Activated naive CD4-positive, alpha-beta T cell treated with anti-CD3 and anti-CD28 coated beads, Interleukin-2, amount 10 ng/mL, durations not matched to agents 7 days and 5 days (primary cell): ENCODE measurements at regions not wholly inside any gene's neighbourhood (a gene's known extent, or its start where the extent isn't known, plus 50 kb on each side); places are given as distances from the start of the nearest gene placed in this dataset.

Experiments
- CTCF ChIA-PET: fragments of 350-600 bp; sonication (Branson Sonifier 250); formaldehyde crosslinking; loops from one replicate; lab custom pipeline; 2021; ENCODE audit warnings: antibody characterized with exemption; lab: Charles Lee
- DNase-seq: peaks from one replicate; pipeline ENCODE4 v3.0.0-alpha.2; 2020
- H3K27ac Mint-ChIP-seq: one replicate; pipeline ENCODE4 v1.8.0; 2021; ENCODE audit warnings: mild to moderate bottlenecking, moderate library complexity, mixed read lengths
- H3K27me3 Mint-ChIP-seq: one replicate; pipeline ENCODE4 v1.8.0; 2021; ENCODE audit warnings: mild to moderate bottlenecking, mixed read lengths
- H3K36me3 Mint-ChIP-seq: one replicate; pipeline ENCODE4 v1.8.0; 2021; ENCODE audit warnings: mixed read lengths
- H3K4me1 Mint-ChIP-seq: one replicate; pipeline ENCODE4 v1.8.0; 2021; ENCODE audit warnings: mixed read lengths
- H3K4me3 Mint-ChIP-seq: one replicate; pipeline ENCODE4 v1.8.0; 2021; ENCODE audit warnings: mild to moderate bottlenecking, moderate library complexity, mixed read lengths
- H3K9me3 Mint-ChIP-seq: one replicate; pipeline ENCODE4 v1.8.0; 2021; ENCODE audit warnings: mixed read lengths

DNA sequence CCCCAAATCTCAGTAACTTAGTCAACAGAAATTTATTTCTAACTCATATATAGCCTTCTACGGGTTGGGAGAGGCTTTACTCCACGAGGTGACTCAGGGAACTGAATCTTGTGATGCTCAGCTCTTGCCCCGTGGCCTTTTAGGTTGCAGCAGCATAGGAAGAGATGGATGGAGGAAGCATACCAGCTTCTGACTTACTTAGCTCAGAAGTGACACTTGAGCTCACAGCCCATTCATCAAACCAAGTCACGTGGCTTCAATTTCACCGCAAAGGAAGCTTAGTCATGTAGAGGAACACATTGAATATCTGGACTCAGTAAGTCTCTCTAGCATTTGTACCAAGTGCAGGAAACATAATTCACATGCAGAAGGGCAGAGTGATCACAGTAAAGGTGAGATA lies 124.1 kb upstream of the KCNN2 start:
- Mint-ChIP-seq H3K27me3 (no peaks in the 10 kb centered on the region), H3K27ac (no peak overlapping the region), H3K4me3 (no peak overlapping the region), H3K36me3 (no peaks in the 10 kb centered on the region), H3K4me1 (no peaks in the 10 kb centered on the region), H3K9me3 (peaks cover 2% of the 10 kb centered on the region)
- no peak for DNase-seq
- CTCF ChIA-PET = no interaction called here

DNA sequence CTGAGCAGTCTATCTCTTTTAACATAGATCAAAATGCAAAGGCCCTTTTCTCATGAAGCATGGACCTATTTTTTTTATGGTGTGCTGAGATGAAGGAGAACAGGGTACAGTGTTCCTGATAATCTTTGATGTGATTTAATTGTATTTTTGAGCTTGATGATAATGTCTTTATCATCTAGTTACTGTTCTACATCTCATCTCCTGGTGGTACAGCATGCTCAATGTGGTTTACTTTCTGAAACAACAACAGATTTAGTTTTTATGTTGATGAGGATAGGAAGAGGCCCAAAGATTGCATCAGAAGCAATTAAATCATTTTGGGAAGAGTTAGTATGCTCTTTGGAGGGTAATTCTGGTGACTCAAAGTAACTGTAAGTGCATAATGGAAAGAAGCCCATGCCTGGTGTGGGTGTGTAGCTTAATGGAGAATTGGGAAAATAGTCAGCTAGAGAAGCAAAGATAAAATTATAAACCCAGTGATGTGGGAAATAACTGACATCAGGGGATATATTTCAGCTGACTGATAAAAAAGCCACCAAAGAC lies 123.0 kb upstream of the KCNN2 start:
- CTCF ChIA-PET = no interaction called here
- DNase-seq = no peak
- Mint-ChIP-seq H3K36me3 (no peaks in the 10 kb centered on the region), H3K27ac (no peak overlapping the region), H3K9me3 (peaks cover 2% of the 10 kb centered on the region), H3K4me3 (no peak overlapping the region), H3K27me3 (no peaks in the 10 kb centered on the region), H3K4me1 (no peaks in the 10 kb centered on the region)

DNA sequence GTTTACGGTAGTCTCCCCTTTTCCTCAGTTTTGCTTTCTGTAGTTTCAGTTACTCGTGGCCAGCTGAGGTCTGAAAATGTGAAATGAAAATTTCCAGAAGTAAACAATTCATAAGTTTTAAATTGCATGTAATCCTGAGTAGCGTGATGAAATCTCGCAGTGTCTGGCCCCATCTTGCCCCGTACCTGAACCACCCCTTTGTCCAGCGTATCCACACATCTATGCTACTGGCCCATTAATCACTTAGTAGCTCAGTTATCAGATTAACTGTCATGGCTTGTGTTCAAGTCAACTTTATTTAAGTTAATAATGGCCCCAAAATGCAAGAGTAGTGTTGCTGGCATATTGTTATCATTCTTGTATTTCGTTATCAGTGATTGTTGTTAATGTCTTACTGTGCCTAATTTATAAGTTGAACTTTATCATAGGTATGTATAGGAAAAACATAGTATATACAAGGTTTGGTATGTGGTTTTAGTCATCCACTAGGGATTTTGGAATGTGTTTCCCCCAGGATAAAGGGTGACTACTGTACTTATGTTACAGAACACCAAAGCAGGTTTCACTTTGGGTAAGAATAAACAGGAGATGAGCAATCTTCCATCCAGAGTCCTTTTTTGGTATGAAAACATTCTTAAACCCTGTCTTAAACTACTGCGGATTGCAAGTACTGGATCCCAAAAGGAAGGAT lies 118.4 kb upstream of the KCNN2 start:
- H3K36me3 Mint-ChIP-seq = no peaks in the 10 kb centered on the region
- no peaks in the 10 kb centered on the region for H3K4me1 Mint-ChIP-seq
- no peak overlapping the region for H3K27ac Mint-ChIP-seq
- no peak overlapping the region for H3K4me3 Mint-ChIP-seq
- no peak for DNase-seq
- no peaks in the 10 kb centered on the region for H3K9me3 Mint-ChIP-seq
- no peaks in the 10 kb centered on the region for H3K27me3 Mint-ChIP-seq
- CTCF ChIA-PET = no interaction called here

DNA sequence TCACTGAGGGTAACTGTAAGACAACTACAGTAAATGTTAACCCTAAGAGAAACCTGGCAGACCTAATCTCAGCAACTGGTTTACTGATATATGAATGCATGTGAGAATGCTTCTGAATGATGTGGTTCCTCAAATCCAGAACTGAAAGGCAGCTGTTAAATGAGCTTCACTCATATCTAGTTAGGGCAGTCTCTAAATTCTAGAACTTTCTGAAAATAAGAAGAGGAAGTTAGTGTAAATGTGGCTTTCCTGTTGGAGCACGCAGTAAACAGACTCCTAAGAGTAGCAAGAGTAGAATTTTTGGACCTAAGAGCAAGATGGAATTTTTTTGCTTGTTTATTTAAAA lies 117.9 kb upstream of the KCNN2 start:
- Mint-ChIP-seq H3K27me3 (no peaks in the 10 kb centered on the region), H3K4me3 (no peak overlapping the region), H3K27ac (no peak overlapping the region), H3K9me3 (no peaks in the 10 kb centered on the region), H3K36me3 (no peaks in the 10 kb centered on the region), H3K4me1 (no peaks in the 10 kb centered on the region)
- no peak for DNase-seq
- CTCF ChIA-PET = no interaction called here

DNA sequence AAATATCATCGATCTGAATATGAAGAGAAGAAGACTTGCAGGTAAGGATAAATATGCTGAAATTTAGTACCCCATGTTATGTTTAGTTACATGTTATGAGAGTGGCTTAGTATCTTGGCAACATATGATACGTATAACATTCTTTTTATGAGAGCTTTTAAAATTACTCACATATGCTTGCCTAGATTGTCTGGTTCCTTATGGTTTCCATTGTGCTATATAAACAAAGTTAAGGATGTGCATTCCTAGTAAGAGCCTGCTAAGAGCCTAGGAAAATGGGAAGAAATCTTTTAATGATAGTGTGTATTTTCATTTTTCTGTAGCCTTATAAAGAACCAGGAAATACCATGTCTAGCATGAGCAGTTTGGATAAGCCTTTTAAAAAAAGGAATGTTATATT lies 112.0 kb upstream of the KCNN2 start:
- DNase-seq = no peak
- Mint-ChIP-seq H3K9me3 (no peaks in the 10 kb centered on the region), H3K4me3 (no peak overlapping the region), H3K4me1 (no peaks in the 10 kb centered on the region), H3K27me3 (no peaks in the 10 kb centered on the region), H3K27ac (no peak overlapping the region), H3K36me3 (no peaks in the 10 kb centered on the region)
- CTCF ChIA-PET = no interaction called here

DNA sequence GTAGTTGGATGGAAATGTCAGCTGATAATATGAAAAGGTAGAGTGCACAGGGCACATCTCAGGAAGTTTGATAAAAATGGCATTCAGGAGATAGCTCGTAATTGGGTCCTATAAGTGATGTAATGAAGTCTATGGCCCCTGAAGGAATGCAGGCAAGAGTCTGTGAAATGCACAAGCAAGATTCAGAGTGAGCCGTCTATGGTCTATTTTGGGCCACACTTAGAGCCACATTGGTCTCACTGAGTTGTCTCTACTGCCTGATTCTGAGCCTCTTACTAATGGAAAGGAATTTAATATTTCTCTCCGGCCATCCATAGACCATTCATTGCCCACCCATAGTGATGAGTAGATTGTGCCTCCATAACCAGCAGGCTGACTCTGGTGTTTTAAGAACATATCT lies 111.3 kb upstream of the KCNN2 start:
- Mint-ChIP-seq H3K4me1 (no peaks in the 10 kb centered on the region), H3K27me3 (no peaks in the 10 kb centered on the region), H3K4me3 (no peak overlapping the region), H3K36me3 (no peaks in the 10 kb centered on the region), H3K27ac (no peak overlapping the region), H3K9me3 (no peaks in the 10 kb centered on the region)
- DNase-seq = no peak
- CTCF ChIA-PET = no interaction called here

DNA sequence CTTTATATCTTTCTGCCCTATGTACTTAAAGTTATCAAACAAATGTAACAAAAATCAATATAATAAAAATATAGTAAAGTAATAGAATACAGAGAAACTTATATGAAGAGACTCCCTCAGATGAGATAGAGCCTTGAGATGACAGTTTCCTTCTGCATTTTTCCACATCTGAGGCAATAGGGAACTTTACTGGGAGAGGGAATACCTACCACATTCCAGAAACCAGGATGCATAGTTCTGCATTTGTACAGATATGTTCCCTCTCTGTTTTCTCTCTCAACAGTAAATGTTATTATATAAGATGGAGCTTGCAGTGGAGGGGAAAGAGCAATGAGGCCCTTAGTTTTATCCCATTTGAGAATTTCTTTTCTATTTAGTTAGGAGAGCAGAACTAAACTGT lies 109.6 kb upstream of the KCNN2 start:
- Mint-ChIP-seq H3K9me3 (no peaks in the 10 kb centered on the region), H3K27me3 (no peaks in the 10 kb centered on the region), H3K4me1 (no peaks in the 10 kb centered on the region), H3K27ac (no peak overlapping the region), H3K4me3 (no peak overlapping the region), H3K36me3 (no peaks in the 10 kb centered on the region)
- DNase-seq = no peak
- CTCF ChIA-PET = no interaction called here

DNA sequence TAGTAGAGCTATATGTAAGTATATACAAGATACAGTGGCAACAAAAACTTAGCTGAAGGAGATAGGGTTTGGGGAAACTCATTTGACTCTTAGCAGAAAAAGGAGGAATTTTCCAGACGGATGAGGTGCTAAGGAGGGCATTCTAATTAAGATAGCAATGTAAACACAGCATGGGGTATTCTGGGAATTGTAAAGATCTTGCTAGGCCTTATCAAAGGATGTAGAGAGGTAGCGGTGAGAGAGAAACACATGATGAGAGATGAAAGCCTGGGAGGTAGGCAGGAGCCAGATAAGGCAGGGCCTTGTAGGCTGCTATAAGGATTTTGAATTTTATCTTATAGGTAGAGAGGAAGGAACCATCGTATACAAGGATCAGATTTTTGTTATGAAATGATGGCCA lies 106.6 kb upstream of the KCNN2 start:
- no peak for DNase-seq
- CTCF ChIA-PET = no interaction called here
- H3K27ac Mint-ChIP-seq = no peak overlapping the region
- no peaks in the 10 kb centered on the region for H3K4me1 Mint-ChIP-seq
- no peaks in the 10 kb centered on the region for H3K36me3 Mint-ChIP-seq
- no peaks in the 10 kb centered on the region for H3K9me3 Mint-ChIP-seq
- H3K4me3 Mint-ChIP-seq = no peak overlapping the region
- no peaks in the 10 kb centered on the region for H3K27me3 Mint-ChIP-seq

DNA sequence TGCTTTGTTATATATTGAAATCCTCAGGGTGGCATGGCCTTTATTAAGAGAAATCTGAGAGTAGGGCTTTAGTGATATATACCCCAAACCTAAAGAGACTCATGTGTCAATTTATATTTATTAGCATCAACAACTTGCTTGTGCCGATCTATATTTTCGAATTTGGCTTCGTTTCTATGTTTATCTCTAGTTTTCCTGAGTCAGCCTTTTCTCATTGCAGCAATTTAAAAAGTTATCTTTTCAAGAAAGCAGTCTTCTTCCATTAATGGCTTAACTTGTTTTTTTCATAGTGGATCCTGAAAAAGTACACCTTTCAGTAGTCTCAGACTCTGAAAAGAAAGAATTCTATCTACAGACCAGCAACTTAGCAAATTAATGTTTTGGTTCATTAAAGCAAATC lies 99.9 kb upstream of the KCNN2 start:
- no peaks in the 10 kb centered on the region for H3K9me3 Mint-ChIP-seq
- no peaks in the 10 kb centered on the region for H3K4me1 Mint-ChIP-seq
- no peak for DNase-seq
- H3K4me3 Mint-ChIP-seq = no peak overlapping the region
- H3K27ac Mint-ChIP-seq = no peak overlapping the region
- H3K27me3 Mint-ChIP-seq = no peaks in the 10 kb centered on the region
- no peaks in the 10 kb centered on the region for H3K36me3 Mint-ChIP-seq
- CTCF ChIA-PET = no interaction called here

DNA sequence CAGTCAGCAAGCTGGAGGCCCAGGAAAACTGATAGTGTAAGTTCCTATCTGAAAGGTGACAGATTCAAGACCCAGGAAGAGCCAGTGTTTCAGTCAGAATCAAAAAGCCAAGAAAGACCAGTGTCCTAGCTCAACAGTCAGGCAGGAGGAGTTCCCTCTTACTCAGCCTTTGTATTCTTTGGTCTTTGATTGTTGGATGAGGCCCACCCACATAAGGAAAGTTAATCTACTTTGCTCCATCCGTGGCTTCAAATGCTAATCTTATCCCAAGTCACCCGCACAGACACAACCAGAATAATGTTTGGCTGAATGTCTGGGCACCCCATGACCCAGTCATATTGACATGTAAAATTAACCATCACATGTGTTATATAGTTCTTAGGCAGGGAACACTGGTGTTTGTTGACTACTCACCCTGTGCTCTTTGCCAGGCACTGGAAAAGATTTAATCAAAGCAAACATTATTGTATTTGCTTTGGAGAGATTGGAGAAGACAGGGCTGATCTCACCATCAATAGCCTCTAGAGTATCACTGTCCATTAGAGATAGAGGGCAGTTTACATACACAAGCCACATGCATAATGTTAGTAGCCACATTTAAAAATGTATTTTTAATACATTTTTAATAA lies 96.3 kb upstream of the KCNN2 start:
- H3K27ac Mint-ChIP-seq = no peak overlapping the region
- CTCF ChIA-PET = no interaction called here
- no peaks in the 10 kb centered on the region for H3K27me3 Mint-ChIP-seq
- H3K9me3 Mint-ChIP-seq = no peaks in the 10 kb centered on the region
- no peak overlapping the region for H3K4me3 Mint-ChIP-seq
- H3K36me3 Mint-ChIP-seq = no peaks in the 10 kb centered on the region
- H3K4me1 Mint-ChIP-seq = no peaks in the 10 kb centered on the region
- no peak for DNase-seq

DNA sequence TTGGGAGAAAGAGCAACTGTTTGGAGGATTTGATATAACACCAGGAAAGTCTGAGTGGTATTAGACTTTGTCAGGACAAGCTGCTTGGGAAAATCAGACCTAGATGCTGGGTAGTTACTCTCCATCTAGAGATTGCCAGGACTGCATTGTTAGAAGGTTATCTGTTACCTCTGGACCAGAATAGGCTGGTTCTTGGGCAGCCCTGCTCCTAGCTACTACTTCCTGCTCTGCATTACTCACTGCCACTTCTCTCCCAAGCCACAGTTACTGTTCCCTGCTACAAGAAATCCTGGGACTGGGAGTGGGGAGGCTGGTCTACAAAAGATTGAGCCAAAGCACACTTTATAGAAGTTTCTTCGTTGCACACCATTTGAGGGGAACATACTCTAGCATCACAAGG lies 95.5 kb upstream of the KCNN2 start:
- CTCF ChIA-PET = no interaction called here
- DNase-seq = no peak
- Mint-ChIP-seq H3K4me3 (no peak overlapping the region), H3K27ac (no peak overlapping the region), H3K9me3 (peaks cover 2% of the 10 kb centered on the region), H3K36me3 (no peaks in the 10 kb centered on the region), H3K4me1 (no peaks in the 10 kb centered on the region), H3K27me3 (no peaks in the 10 kb centered on the region)

DNA sequence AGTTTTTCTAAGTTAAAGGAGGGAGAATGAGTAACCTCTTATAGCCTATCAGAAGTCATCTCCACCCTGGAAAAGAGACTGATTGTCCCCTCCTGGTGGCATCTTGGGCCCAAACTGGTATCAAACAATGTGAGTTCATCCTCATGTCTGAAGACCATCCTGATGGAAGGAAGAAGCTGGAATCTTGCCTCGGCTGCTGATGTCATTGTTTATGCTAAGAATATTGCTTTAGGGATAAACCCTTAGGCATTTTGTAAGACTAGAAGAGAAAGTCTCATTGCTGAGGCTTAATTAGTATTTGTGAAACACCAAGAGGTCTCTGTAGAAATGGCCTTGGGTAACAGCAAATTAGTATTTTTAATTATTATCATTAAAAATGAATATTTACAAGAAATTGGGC lies 65.7 kb upstream of the KCNN2 start:
- no peaks in the 10 kb centered on the region for H3K27me3 Mint-ChIP-seq
- DNase-seq = no peak
- CTCF ChIA-PET = no interaction called here
- H3K27ac Mint-ChIP-seq = no peak overlapping the region
- H3K9me3 Mint-ChIP-seq = no peaks in the 10 kb centered on the region
- H3K36me3 Mint-ChIP-seq = no peaks in the 10 kb centered on the region
- no peaks in the 10 kb centered on the region for H3K4me1 Mint-ChIP-seq
- H3K4me3 Mint-ChIP-seq = no peak overlapping the region

DNA sequence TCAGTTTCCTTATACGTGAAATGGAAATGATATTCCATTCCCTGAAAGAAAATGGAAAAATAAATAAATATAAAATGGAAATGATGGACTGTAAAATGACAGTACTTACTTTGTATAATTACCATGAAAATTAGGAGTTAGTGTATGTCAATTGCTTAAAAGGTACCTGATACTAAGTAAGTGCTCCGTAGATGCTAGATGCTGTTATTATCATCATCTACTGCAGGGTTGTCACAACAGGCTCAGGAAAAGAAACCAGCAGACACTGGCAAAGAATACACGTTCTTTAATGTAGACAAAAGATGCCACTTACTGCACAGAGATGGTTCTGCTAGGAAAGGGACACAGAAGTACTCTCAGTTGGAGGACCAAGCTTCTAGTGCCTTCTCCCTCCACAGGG lies 64.0 kb upstream of the KCNN2 start:
- no peak overlapping the region for H3K27ac Mint-ChIP-seq
- no peaks in the 10 kb centered on the region for H3K27me3 Mint-ChIP-seq
- no peak for DNase-seq
- no peaks in the 10 kb centered on the region for H3K36me3 Mint-ChIP-seq
- no peak overlapping the region for H3K4me3 Mint-ChIP-seq
- H3K9me3 Mint-ChIP-seq = no peaks in the 10 kb centered on the region
- no peaks in the 10 kb centered on the region for H3K4me1 Mint-ChIP-seq
- CTCF ChIA-PET = no interaction called here

DNA sequence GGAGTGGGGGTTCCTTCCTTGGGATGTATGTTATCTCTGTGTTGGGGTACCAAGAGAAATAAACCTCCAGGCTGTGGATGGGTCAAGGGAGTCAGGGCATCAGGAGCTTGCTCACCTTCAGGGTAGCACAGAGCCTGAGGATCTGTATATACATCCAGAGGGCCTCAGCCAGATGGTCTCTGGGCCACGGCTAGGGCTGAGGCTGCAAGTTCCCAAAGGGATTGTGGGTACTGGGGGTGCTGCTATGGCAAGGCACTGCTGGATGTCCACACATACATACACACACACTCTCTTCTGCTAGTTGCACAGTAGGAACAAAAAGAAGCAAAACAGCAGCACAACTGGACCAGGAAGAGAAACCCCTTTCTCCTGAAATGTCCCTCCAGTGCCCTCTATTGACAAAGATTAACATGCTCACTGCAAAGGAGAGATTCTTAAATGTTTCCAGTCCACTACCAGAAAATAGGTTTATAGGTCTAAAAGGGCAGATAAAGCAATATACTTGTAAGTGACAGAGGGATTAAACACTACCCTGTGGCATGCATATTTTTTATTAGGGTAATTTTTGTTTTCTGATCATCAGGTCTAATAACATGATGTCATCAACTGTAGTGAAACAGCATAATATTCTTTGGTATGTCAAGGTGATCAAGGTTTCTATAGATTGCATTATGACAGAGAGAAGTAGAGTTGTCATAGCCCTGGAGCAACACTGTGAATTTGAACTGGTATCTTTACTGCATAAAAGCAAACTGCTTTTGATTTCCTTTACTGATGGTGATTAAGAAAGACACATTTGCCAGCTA lies 56.3 kb upstream of the KCNN2 start:
- Mint-ChIP-seq H3K4me3 (no peak overlapping the region), H3K36me3 (no peaks in the 10 kb centered on the region), H3K27ac (no peak overlapping the region), H3K27me3 (no peaks in the 10 kb centered on the region), H3K4me1 (no peaks in the 10 kb centered on the region), H3K9me3 (no peaks in the 10 kb centered on the region)
- CTCF ChIA-PET = no interaction called here
- DNase-seq = no peak

DNA sequence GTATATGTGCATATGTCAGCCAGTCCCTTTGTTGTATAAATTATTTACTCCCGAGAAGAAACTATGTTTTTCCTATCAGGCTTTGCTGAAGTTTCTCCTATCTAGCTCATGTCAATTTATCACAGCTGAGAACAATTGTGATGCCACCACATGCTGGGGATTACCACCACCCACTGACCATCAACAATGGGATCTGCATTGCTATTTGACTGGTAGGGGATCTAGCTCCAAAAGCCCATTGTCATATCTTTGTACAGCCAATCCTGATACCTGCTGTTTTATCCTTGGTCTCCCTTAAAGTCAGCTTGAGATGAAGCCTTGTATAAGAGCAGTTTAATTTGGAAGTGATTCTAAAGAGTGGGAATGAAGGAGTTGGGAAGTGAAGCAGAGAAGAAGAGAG lies 53.9 kb upstream of the KCNN2 start:
- Mint-ChIP-seq H3K27ac (no peak overlapping the region), H3K4me3 (no peak overlapping the region), H3K9me3 (no peaks in the 10 kb centered on the region), H3K27me3 (no peaks in the 10 kb centered on the region), H3K36me3 (no peaks in the 10 kb centered on the region), H3K4me1 (no peaks in the 10 kb centered on the region)
- DNase-seq = no peak
- CTCF ChIA-PET = no interaction called here
